Endothelial cell of umbilical vein (primary cell): ENCODE measurements at regions not wholly inside any gene's neighbourhood (a gene's known extent, or its start where the extent isn't known, plus 50 kb on each side); places are given as distances from the start of the nearest gene placed in this dataset.

ENCODE experiments used
- BruUV-seq: library from RNA; stranded (reverse); fragments of 400-500 nt; replicated peaks from 2 replicates; lab custom pipeline; 2021; lab: Mats Ljungman, UMichigan
- CTCF ChIA-PET: fragments of 300-600, 350-600 bp; sonication (Branson Sonifier 250); formaldehyde crosslinking; loops from one replicate; lab custom pipeline; 2021; ENCODE audit warnings: antibody characterized with exemption, inconsistent platforms; lab: Charles Lee
- POLR2A ChIA-PET: fragments of 300-600, 350-600 bp; sonication (Branson Sonifier 250); formaldehyde crosslinking; loops from one replicate; lab custom pipeline; 2021; ENCODE audit warnings: antibody characterized with exemption, inconsistent platforms; lab: Charles Lee
- DNase-seq: peaks from one replicate; pipeline ENCODE4 v3.0.0-alpha.2; 2011; ENCODE audit warnings: low read depth, low spot score
- FAIRE-seq: peaks from 2 replicates; lab custom pipeline; 2011; peaks lifted over from hg19 to GRCh38; lab: Jason Lieb, UNC
- H2AFZ ChIP-seq: 2 replicates; pipeline ENCODE4 v1.6.0; 2012; ENCODE audit warnings: low read depth, low read length, control low read depth, inconsistent platforms
- H3K27ac ChIP-seq: 2 replicates; pipeline ENCODE4 v1.5.1; 2011; ENCODE audit warnings: low read depth, mild to moderate bottlenecking, control low read depth, low read length, moderate library complexity; ENCODE audit not compliant: insufficient read depth
- H3K27me3 ChIP-seq, 2 experiments: 2 replicates each; pipeline versions ENCODE4 v1.6.0 to v1.6.1; 2011; ENCODE audit warnings: low read length in 2 of 2, mixed read lengths in 1 of 2; ENCODE audit not compliant: control insufficient read depth in 2 of 2, insufficient read depth in 2 of 2
- H3K36me3 ChIP-seq, 2 experiments: 2 replicates in 1 of 2; 3 replicates in 1 of 2; pipeline ENCODE4 v1.5.1; 2011; ENCODE audit warnings: low read length in 2 of 2, mild to moderate bottlenecking in 1 of 2, moderate library complexity in 1 of 2; ENCODE audit not compliant: control insufficient read depth in 2 of 2, insufficient read depth in 2 of 2; ENCODE audit errors: extremely low read depth in 1 of 2
- H3K4me1 ChIP-seq: 3 replicates; pipeline ENCODE4 v1.5.1; 2011; ENCODE audit warnings: mild to moderate bottlenecking, low read length; ENCODE audit not compliant: control insufficient read depth, insufficient read depth; ENCODE audit errors: extremely low read depth
- H3K4me2 ChIP-seq: 2 replicates; pipeline ENCODE4 v1.6.1; 2011; ENCODE audit warnings: low read length, control low read depth, mixed read lengths; ENCODE audit not compliant: insufficient read depth
- H3K4me3 ChIP-seq, 3 experiments: fragments of 200-600 bp in 1 of 3; sonication (generic), shearing (Covaris generic) in 1 of 3; replicated peaks in 1 of 3; 2 replicates each; pipeline ENCODE4 v1.5.1; 2011 to 2016; ENCODE audit warnings: control low read depth in 3 of 3, low read length in 3 of 3, mild to moderate bottlenecking in 2 of 3, inconsistent platforms in 1 of 3, low read depth in 1 of 3, moderate library complexity in 1 of 3; ENCODE audit not compliant: insufficient read depth in 1 of 3
- H3K79me2 ChIP-seq: 2 replicates; pipeline ENCODE4 v1.6.0; 2012; ENCODE audit warnings: low read length, inconsistent platforms; ENCODE audit not compliant: control insufficient read depth, insufficient read depth
- H3K9ac ChIP-seq: replicated peaks from 2 replicates; pipeline ENCODE3; 2011; ENCODE audit warnings: low read length, control low read depth; ENCODE audit not compliant: insufficient read depth; ENCODE audit errors: extremely low read depth
- H3K9me1 ChIP-seq: replicated peaks from 3 replicates; pipeline ENCODE4 v1.6.0; 2011; ENCODE audit warnings: mild to moderate bottlenecking, low read length; ENCODE audit not compliant: control insufficient read depth, insufficient read depth; ENCODE audit errors: extremely low read depth
- H3K9me3 ChIP-seq: replicated peaks from 2 replicates; pipeline ENCODE4 v1.5.1; 2012; ENCODE audit warnings: low read length, inconsistent platforms; ENCODE audit not compliant: control insufficient read depth, insufficient read depth
- H4K20me1 ChIP-seq: replicated peaks from 2 replicates; pipeline ENCODE3; 2011; ENCODE audit warnings: mild to moderate bottlenecking, low read length; ENCODE audit not compliant: control insufficient read depth, insufficient read depth; ENCODE audit errors: extremely low read depth
- EZH2 ChIP-seq: IDR thresholded peaks from 2 replicates; pipeline ENCODE4 v1.6.1; 2012; ENCODE audit warnings: borderline replicate concordance, low read depth, mild to moderate bottlenecking, moderate library complexity, low read length, inconsistent platforms; ENCODE audit not compliant: severe bottlenecking
- FOS ChIP-seq: IDR thresholded peaks from 2 replicates; pipeline ENCODE4 v1.6.1; 2011; ENCODE audit warnings: mild to moderate bottlenecking, low read length, moderate library complexity, borderline replicate concordance; ENCODE audit not compliant: insufficient read depth
- GATA2 ChIP-seq: IDR thresholded peaks from 2 replicates; pipeline ENCODE4 v1.7.0; 2011; ENCODE audit warnings: low read depth, mild to moderate bottlenecking, moderate library complexity, mixed read lengths, low read length; ENCODE audit not compliant: insufficient read length, insufficient read depth
- JUN ChIP-seq: IDR thresholded peaks from 2 replicates; pipeline ENCODE4 v1.6.1; 2011; ENCODE audit warnings: borderline replicate concordance, low read depth; ENCODE audit not compliant: insufficient read length, insufficient read depth
- MAX ChIP-seq: IDR thresholded peaks from 2 replicates; pipeline ENCODE4 v1.6.1; 2011; ENCODE audit not compliant: insufficient read depth, insufficient read length
- MYC ChIP-seq: IDR thresholded peaks from one replicate; pipeline ENCODE4 v1.6.1; 2011; ENCODE audit warnings: mild to moderate bottlenecking, low read depth, low read length
- POLR2A ChIP-seq: IDR thresholded peaks from 2 replicates; pipeline ENCODE4 v1.6.1; 2012; ENCODE audit warnings: low read depth, mild to moderate bottlenecking, control low read depth, low read length
- POLR2AphosphoS5 ChIP-seq: IDR thresholded peaks from 2 replicates; pipeline ENCODE4 v1.6.1; 2012; ENCODE audit warnings: low read depth, mild to moderate bottlenecking, control low read depth, low read length, moderate library complexity; ENCODE audit not compliant: insufficient read depth
- dilution Hi-C: fragments of 300-500 bp; cut with MboI; formaldehyde crosslinking; loops from one replicate; pipeline ENCODE4 v1.15.0; 2019; ENCODE audit warnings: low sequenced_read_pairs; ENCODE audit not compliant: extremely low pct_ligation_motif_present
- intact Hi-C: fragments of 100-400 bp; cut with micrococcal nuclease; formaldehyde crosslinking; loops from one replicate; pipeline ENCODE4 v1.10.0; 2022
- TF ChIP-seq, protein P1 (sequence below), 2 donors: IDR thresholded peaks; 1 replicate in 1 of 2; 2 replicates in 1 of 2; pipeline ENCODE4 v1.5.1; 2011; ENCODE audit warnings: low read length in 2 of 2, mild to moderate bottlenecking in 2 of 2, moderate library complexity in 2 of 2, control low read depth in 1 of 2, inconsistent platforms in 1 of 2, low read depth in 1 of 2; ENCODE audit not compliant: insufficient read depth in 1 of 2; ENCODE audit errors: extremely low read depth in 1 of 2

- no peak overlapping the region for H3K4me3 ChIP-seq
- no peaks in the 10 kb centered on the region for H3K36me3 ChIP-seq
- H4K20me1 ChIP-seq = no peaks in the 10 kb centered on the region
- no peak overlapping the region for H2AFZ ChIP-seq
- intact Hi-C loops (no loop called here), dilution Hi-C loops (no loop called here)
- TF ChIP-seq MAX = no peak
- TF ChIP-seq POLR2AphosphoS5 = no peak
- TF ChIP-seq GATA2 = no peak
- no peak for TF ChIP-seq POLR2A
- no peak for TF ChIP-seq JUN
- TF ChIP-seq, protein P1, sequence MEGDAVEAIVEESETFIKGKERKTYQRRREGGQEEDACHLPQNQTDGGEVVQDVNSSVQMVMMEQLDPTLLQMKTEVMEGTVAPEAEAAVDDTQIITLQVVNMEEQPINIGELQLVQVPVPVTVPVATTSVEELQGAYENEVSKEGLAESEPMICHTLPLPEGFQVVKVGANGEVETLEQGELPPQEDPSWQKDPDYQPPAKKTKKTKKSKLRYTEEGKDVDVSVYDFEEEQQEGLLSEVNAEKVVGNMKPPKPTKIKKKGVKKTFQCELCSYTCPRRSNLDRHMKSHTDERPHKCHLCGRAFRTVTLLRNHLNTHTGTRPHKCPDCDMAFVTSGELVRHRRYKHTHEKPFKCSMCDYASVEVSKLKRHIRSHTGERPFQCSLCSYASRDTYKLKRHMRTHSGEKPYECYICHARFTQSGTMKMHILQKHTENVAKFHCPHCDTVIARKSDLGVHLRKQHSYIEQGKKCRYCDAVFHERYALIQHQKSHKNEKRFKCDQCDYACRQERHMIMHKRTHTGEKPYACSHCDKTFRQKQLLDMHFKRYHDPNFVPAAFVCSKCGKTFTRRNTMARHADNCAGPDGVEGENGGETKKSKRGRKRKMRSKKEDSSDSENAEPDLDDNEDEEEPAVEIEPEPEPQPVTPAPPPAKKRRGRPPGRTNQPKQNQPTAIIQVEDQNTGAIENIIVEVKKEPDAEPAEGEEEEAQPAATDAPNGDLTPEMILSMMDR (IDR thresholded peaks at IDR 0.05; ENCODE audit: extremely low read depth in 1 of 2, insufficient read depth in 1 of 2, low read depth in 1 of 2, low read length in 2 of 2) = no peak
- TF ChIP-seq FOS = no peak
- TF ChIP-seq EZH2 = no peak
- no peak for TF ChIP-seq MYC
- BruUV-seq = no TSS peak
- no peaks in the 10 kb centered on the region for H3K9me1 ChIP-seq
- H3K4me2 ChIP-seq = no peak overlapping the region
- no peak overlapping the region for H3K27ac ChIP-seq
- H3K4me1 ChIP-seq = no peaks in the 10 kb centered on the region
- no peak for FAIRE-seq
- H3K9ac ChIP-seq = no peak overlapping the region
- H3K9me3 ChIP-seq = no peaks in the 10 kb centered on the region
- H3K27me3 ChIP-seq = no peaks in the 10 kb centered on the region
- POLR2A ChIA-PET = no interaction called here
- CTCF ChIA-PET = no interaction called here
- no peak for DNase-seq
- no peaks in the 10 kb centered on the region for H3K79me2 ChIP-seq
Measured at GRCh38 chr3:17945799-17946399, 203.5 kb upstream of the TBC1D5 start.
